Esophagus (tissue), 2 donors: ENCODE measurements at regions not wholly inside any gene's neighbourhood (a gene's known extent, or its start where the extent isn't known, plus 50 kb on each side); places are given as distances from the start of the nearest gene placed in this dataset.
"Not testable (repeated sequence)": the region's sequence is repeated elsewhere in the genome, so short reads cannot be mapped to it uniquely, and the experiment has no call there.

Experiments
- H3K27ac ChIP-seq, 2 donors: one replicate each; pipeline ENCODE4 v1.5.1; 2013; ENCODE audit warnings: low read depth in 2 of 2, mild to moderate bottlenecking in 2 of 2, inconsistent platforms in 1 of 2, low read length in 1 of 2, moderate library complexity in 1 of 2
- H3K27me3 ChIP-seq, 2 donors: one replicate each; pipeline ENCODE4 v1.6.1; 2013; ENCODE audit warnings: low read length in 2 of 2, control low read depth in 1 of 2, mild to moderate bottlenecking in 1 of 2; ENCODE audit not compliant: insufficient read depth in 2 of 2, control insufficient read depth in 1 of 2
- H3K36me3 ChIP-seq, 2 donors: one replicate each; pipeline ENCODE4 v1.6.1; 2013; ENCODE audit warnings: low read length in 1 of 2; ENCODE audit not compliant: control insufficient read depth in 2 of 2, insufficient read depth in 2 of 2
- H3K4me1 ChIP-seq, 2 donors: one replicate each; pipeline ENCODE4 v1.6.1; 2013; ENCODE audit warnings: low read length in 1 of 2; ENCODE audit not compliant: control insufficient read depth in 2 of 2, insufficient read depth in 2 of 2
- H3K4me3 ChIP-seq, 2 donors: one replicate each; pipeline ENCODE4 v1.5.1; 2013; ENCODE audit warnings: low read length in 2 of 2, mild to moderate bottlenecking in 2 of 2, low read depth in 1 of 2, moderate library complexity in 1 of 2
- H3K9me3 ChIP-seq, 2 donors: one replicate each; pipeline ENCODE4 v1.6.1; 2013; ENCODE audit warnings: mild to moderate bottlenecking in 2 of 2, low read depth in 1 of 2, low read length in 1 of 2, moderate library complexity in 1 of 2; ENCODE audit not compliant: control insufficient read depth in 2 of 2, insufficient read depth in 1 of 2
- WGBS, 2 donors: extraction: QIAGEN DNeasy Blood & Tissue Kit; methylation state at CpG; one replicate each; pipeline ENCODE4 v1.1.7; 2013; 5-methylcytosine and 5-hydroxymethylcytosine counted together
- donor health status: healthy with polysubstance abuse.
- donor health status: Bipolar disorder and iron deficiency.

- Histone ChIP-seq H3K4me1 (no peaks in the 10 kb centered on the region), H3K9me3 (no peaks in the 10 kb centered on the region), H3K27me3 (no peaks in the 10 kb centered on the region), H3K4me3 (no peak overlapping the region), H3K36me3 (no peaks in the 10 kb centered on the region), H3K27ac (no peak overlapping the region)
Observed at GRCh38 chr17:71639865-71640264, 481.0 kb upstream of the SOX9 start.

GRCh38 chr17:71646890-71647289 lies 473.9 kb upstream of the SOX9 start:
- not testable (repeated sequence) for H3K9me3 ChIP-seq, H3K4me3 ChIP-seq, H3K27ac ChIP-seq, H3K27me3 ChIP-seq, H3K36me3 ChIP-seq, H3K4me1 ChIP-seq
- 73 to 77% methylated on average over 2 of the region's 2 CpGs for WGBS, 2 donors

DNA sequence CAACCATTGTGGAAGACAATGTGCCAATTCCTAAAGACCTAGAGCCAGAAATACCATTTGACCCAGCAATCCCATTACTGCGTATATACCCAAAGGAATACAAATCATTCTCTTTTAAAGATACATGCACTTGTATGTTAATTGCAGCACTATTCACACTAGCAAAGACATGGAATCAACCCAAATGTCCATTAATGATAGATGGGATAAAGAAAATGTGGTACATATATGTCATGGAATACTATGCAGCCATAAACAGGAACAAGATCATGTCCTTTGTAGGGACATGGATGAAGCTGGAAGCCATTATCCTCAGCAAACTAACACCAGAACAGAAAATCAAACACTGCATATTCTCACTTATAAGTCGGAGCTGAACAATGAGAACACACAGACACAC lies 472.5 kb upstream of the SOX9 start:
- not testable (repeated sequence) for H3K9me3 ChIP-seq, H3K36me3 ChIP-seq, H3K4me3 ChIP-seq, H3K27me3 ChIP-seq, H3K27ac ChIP-seq, H3K4me1 ChIP-seq
- 94 to 98% methylated on average over 2 of the region's 2 CpGs for WGBS, 2 donors

DNA sequence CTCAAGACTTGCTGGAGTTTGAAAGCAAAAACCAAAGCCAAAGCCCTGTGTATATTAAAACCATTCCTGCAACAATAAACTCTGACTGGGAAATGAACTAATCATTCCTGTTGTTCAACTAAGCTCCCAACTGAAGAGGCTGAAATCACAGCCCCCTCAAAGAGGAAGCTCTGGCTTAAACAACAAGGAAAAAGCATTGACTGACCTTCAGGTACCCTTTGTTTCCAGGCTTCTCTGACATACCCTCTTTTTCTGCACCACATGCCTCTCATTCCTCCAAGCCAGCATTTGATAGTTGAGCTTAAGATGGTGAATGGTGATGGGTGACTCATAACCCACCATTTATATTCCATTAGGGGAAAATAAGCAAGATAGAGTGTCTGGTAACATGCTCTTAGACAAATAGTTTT lies 470.9 kb upstream of the SOX9 start:
- Histone ChIP-seq H3K36me3 (no peaks in the 10 kb centered on the region), H3K4me1 (no peaks in the 10 kb centered on the region), H3K27me3 (no peaks in the 10 kb centered on the region), H3K27ac (no peak overlapping the region), H3K9me3 (no peaks in the 10 kb centered on the region), H3K4me3 (no peak overlapping the region)

GRCh38 chr17:71655542-71655941 lies 465.3 kb upstream of the SOX9 start:
- Histone ChIP-seq H3K36me3 (no peaks in the 10 kb centered on the region), H3K27ac (no peak overlapping the region), H3K4me3 (no peak overlapping the region), H3K4me1 (no peaks in the 10 kb centered on the region), H3K9me3 (peaks cover 0 to 2% of the 10 kb centered on the region in 2 donors), H3K27me3 (no peaks in the 10 kb centered on the region)

GRCh38 chr17:71656964-71657858 lies 463.6 kb upstream of the SOX9 start:
- H3K4me3 ChIP-seq, result no peak overlapping the region
- WGBS, 2 donors, result 71 to 88% methylated on average over 6 of the region's 6 CpGs

DNA sequence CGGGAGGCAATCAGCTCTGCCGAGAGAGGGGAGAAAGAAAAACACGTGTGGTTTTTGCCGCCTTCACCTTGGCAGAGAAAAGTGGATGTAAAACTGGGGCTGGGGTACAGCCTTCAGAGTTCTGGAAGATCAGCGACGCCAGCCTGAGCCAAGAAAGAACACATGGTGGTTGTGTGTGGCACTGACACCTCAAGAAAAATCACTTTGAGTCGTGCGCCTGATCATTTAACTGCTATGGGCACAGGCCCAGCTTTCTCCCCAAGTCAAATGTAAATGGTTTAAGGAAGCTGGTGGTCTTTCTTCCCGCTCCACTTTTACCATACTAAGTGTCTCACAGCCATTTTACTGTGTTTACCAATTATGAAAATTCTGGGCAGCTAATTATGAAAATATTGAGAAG lies 461.8 kb upstream of the SOX9 start:
- no peak overlapping the region for H3K27ac ChIP-seq
- 87 to 91% methylated on average over 9 of the region's 9 CpGs for WGBS, 2 donors
- no peaks in the 10 kb centered on the region for H3K27me3 ChIP-seq
- H3K9me3 ChIP-seq, result peaks cover 0 to 2% of the 10 kb centered on the region in 2 donors
- no peaks in the 10 kb centered on the region for H3K36me3 ChIP-seq
- H3K4me3 ChIP-seq, result no peak overlapping the region
- no peaks in the 10 kb centered on the region for H3K4me1 ChIP-seq

More at GRCh38 chr17:71656964-71657858, 463.6 kb upstream of the SOX9 start:
- H3K9me3 ChIP-seq, result peaks cover 0 to 2% of the 10 kb centered on the region in 2 donors
- H3K36me3 ChIP-seq, result no peaks in the 10 kb centered on the region
- no peak overlapping the region for H3K27ac ChIP-seq
- H3K4me1 ChIP-seq, result no peaks in the 10 kb centered on the region
- H3K27me3 ChIP-seq, result no peaks in the 10 kb centered on the region

DNA sequence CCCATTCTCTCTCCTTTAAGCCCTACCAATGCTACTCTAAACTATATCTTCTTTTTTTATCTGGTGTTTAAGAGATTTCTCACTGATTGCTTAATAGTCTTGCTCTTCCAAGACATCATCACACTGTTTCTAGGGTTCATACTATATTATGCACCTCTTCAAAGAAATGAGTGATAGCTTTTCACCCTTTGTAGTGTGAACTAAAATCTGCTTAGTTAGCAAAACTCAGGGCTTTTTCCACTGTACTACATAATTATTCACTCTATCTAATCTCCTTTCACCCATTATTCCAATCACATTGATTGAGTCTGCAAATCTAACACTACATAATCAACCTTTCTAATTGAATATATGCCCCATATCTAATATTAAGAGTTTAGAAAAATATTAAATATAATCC lies 456.0 kb upstream of the SOX9 start:
- Histone ChIP-seq H3K36me3 (no peaks in the 10 kb centered on the region), H3K9me3 (peaks cover 0 to 2% of the 10 kb centered on the region in 2 donors), H3K27me3 (no peaks in the 10 kb centered on the region), H3K4me1 (no peaks in the 10 kb centered on the region), H3K27ac (no peak overlapping the region), H3K4me3 (no peak overlapping the region)

DNA sequence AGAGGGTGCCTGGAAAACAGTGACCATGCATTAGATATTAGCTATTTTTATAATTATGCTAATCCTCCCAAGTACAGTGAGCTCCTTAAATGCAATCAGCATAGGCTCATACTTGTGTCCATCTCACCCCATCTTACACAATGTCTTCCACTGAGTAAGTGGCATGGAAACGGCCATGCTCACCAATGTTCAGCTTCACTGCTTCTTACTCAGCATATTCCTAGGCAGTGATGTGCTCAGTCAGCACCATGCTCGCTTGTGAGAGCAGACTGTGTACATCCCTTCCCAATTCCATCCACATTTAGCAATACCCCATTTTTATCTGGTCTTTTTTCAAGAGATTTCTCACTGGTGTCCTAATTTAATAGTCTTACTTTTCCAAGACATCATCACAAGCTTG lies 454.8 kb upstream of the SOX9 start:
- Histone ChIP-seq H3K27me3 (no peaks in the 10 kb centered on the region), H3K4me1 (no peaks in the 10 kb centered on the region), H3K36me3 (no peaks in the 10 kb centered on the region), H3K9me3 (peaks cover 0 to 2% of the 10 kb centered on the region in 2 donors), H3K4me3 (no peak overlapping the region), H3K27ac (no peak overlapping the region)
- 72 to 74% methylated on average over 2 of the region's 2 CpGs for WGBS, 2 donors

DNA sequence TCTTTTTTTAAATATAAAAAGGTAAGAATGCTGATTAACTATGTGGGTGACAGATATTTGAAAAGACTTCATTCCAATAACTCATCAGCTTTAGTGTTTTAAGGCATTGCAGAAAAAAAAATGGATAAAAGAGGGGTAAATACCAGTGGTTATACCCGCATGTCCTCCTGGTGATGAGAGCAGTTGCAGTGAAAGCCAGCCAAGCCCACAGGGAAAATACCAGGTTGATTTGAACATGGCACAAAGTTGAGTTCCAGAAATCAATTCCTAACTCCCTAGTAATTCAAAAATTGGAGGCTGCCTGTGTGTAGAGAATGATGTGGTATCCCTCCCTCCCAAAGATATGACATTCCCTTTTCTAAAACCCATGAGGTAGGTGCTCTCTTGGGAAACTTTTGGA lies 453.2 kb upstream of the SOX9 start:
- Histone ChIP-seq H3K36me3 (no peaks in the 10 kb centered on the region), H3K4me3 (no peak overlapping the region), H3K9me3 (peaks cover 0 to 2% of the 10 kb centered on the region in 2 donors), H3K4me1 (no peaks in the 10 kb centered on the region), H3K27ac (no peak overlapping the region), H3K27me3 (no peaks in the 10 kb centered on the region)
- 57 to 70% methylated on average over 1 of the region's 1 CpG for WGBS, 2 donors
